ENCODE measurements at regions not wholly inside any gene's neighbourhood (a gene's known extent, or its start where the extent isn't known, plus 50 kb on each side); places are given as distances from the start of the nearest gene placed in this dataset.

GRCh38 chr11:79616392-79616851 lies 175.6 kb upstream of the TENM4 start:
- TF ChIP-seq CTCF (IDR thresholded peaks at IDR 0.05; ENCODE audit: extremely low read depth in 1 of 2, insufficient read depth in 1 of 2, low read depth in 1 of 2, low read length in 2 of 2) (no peak), POLR2AphosphoS5 (IDR thresholded peaks at IDR 0.05; ENCODE audit: insufficient read depth, low read depth, low read length) (no peak), GATA2 (IDR thresholded peaks at IDR 0.05; ENCODE audit: insufficient read depth, insufficient read length, low read depth, low read length) (no peak), EZH2 (IDR thresholded peaks at IDR 0.05; ENCODE audit: borderline replicate concordance, low read depth, low read length, severe bottlenecking) (no peak), JUN (IDR thresholded peaks at IDR 0.05; ENCODE audit: borderline replicate concordance, insufficient read depth, insufficient read length, low read depth) (no peak), POLR2A (IDR thresholded peaks at IDR 0.05; ENCODE audit: low read depth, low read length) (no peak)
